Esophagus muscularis mucosa (tissue), 3 donors: ENCODE measurements at regions not wholly inside any gene's neighbourhood (a gene's known extent, or its start where the extent isn't known, plus 50 kb on each side); places are given as distances from the start of the nearest gene placed in this dataset.

ENCODE experiments used
- POLR2A ChIP-seq: fragments of 450-650 bp; IDR thresholded peaks from one replicate; pipeline ENCODE4 v1.6.1; 2017; ENCODE audit warnings: antibody characterized with exemption, moderate library complexity, mild to moderate bottlenecking, low read depth
- POLR2AphosphoS5 ChIP-seq, 2 donors: sonication (generic); formaldehyde crosslinking; IDR thresholded peaks; one replicate each; pipeline ENCODE4 v1.6.1; 2017; ENCODE audit warnings: antibody characterized with exemption in 2 of 2
- TF ChIP-seq, protein P1 (sequence below), 3 experiments: fragments of 200-600 bp in 2 of 3; fragments of 450-650 bp in 1 of 3; sonication (generic) in 2 of 3; IDR thresholded peaks; one replicate each; pipeline ENCODE4 v1.5.1; 2017 to 2019; ENCODE audit warnings: antibody characterized with exemption in 3 of 3, mild to moderate bottlenecking in 2 of 3, moderate library complexity in 1 of 3

DNA sequence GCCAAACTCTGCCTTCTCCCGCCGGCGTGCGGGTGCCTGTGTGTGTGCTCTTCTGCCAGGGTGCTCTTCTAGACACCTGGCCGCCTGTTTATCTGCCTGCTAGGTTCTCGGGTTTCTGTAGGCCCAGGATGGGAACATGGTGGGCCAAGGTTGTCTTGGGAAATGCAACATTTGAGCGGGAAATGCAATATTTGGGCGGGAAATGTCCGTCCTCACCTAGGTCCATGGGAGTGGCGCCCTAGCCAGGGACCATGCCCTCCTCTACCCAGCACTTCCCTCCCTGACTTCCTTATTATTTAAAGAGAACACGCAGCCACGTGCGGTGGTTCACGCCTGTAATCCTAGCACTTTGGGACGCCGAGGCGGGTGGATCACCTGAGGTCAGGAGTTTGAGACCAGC lies 392.6 kb downstream of the FAT4 start:
- TF ChIP-seq POLR2AphosphoS5 (IDR thresholded peaks at IDR 0.05): no peak
- TF ChIP-seq, protein P1, sequence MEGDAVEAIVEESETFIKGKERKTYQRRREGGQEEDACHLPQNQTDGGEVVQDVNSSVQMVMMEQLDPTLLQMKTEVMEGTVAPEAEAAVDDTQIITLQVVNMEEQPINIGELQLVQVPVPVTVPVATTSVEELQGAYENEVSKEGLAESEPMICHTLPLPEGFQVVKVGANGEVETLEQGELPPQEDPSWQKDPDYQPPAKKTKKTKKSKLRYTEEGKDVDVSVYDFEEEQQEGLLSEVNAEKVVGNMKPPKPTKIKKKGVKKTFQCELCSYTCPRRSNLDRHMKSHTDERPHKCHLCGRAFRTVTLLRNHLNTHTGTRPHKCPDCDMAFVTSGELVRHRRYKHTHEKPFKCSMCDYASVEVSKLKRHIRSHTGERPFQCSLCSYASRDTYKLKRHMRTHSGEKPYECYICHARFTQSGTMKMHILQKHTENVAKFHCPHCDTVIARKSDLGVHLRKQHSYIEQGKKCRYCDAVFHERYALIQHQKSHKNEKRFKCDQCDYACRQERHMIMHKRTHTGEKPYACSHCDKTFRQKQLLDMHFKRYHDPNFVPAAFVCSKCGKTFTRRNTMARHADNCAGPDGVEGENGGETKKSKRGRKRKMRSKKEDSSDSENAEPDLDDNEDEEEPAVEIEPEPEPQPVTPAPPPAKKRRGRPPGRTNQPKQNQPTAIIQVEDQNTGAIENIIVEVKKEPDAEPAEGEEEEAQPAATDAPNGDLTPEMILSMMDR (IDR thresholded peaks at IDR 0.05): no peak
- no peak for TF ChIP-seq POLR2A
